ENCODE measurements at regions not wholly inside any gene's neighbourhood (a gene's known extent, or its start where the extent isn't known, plus 50 kb on each side); places are given as distances from the start of the nearest gene placed in this dataset.

GRCh38 chr1:36605942-36606640 is 123.4 kb upstream of the CSF3R start:
- TF ChIP-seq CTCF (conservative IDR thresholded peaks at IDR 0.05; ENCODE audit: low read depth, low read length) (no peak), USF2 (IDR thresholded peaks at IDR 0.05; ENCODE audit: low read depth, low read length) (no peak), RCOR1 (IDR thresholded peaks at IDR 0.05; ENCODE audit: insufficient replicate concordance, low read length) (no peak), SMC3 (IDR thresholded peaks at IDR 0.05; ENCODE audit: low read depth, low read length) (no peak), MAFK (IDR thresholded peaks at IDR 0.05; ENCODE audit: low read depth, low read length) (no peak), RAD21 (IDR thresholded peaks at IDR 0.05; ENCODE audit: low read length) (no peak), MAZ (IDR thresholded peaks at IDR 0.05; ENCODE audit: borderline replicate concordance, low read depth, low read length) (no peak), BHLHE40 (IDR thresholded peaks at IDR 0.05; ENCODE audit: low read depth, low read length) (no peak), POLR2A (IDR thresholded peaks at IDR 0.05; ENCODE audit: low read depth, low read length) (no peak), CEBPB (IDR thresholded peaks at IDR 0.05; ENCODE audit: low read depth, low read length) (no peak), RFX5 (IDR thresholded peaks at IDR 0.05; ENCODE audit: low read depth, low read length) (no peak), ELK1 (IDR thresholded peaks at IDR 0.05; ENCODE audit: borderline replicate concordance, low read depth, low read length) (no peak), MXI1 (IDR thresholded peaks at IDR 0.05; ENCODE audit: borderline replicate concordance, low read depth, low read length) (no peak)

All from IMR-90 (cell line).